GM19455 (cell line): ENCODE measurements at regions not wholly inside any gene's neighbourhood (a gene's known extent, or its start where the extent isn't known, plus 50 kb on each side); places are given as distances from the start of the nearest gene placed in this dataset.
"Not testable (repeated sequence)": the region's sequence is repeated elsewhere in the genome, so short reads cannot be mapped to it uniquely, and the experiment has no call there.

Source experiments
- ATAC-seq: cut with Tn5 transposase; IDR thresholded peaks from one replicate; pipeline ENCODE4 v1.9.1; 2021; ENCODE audit not compliant: unreplicated experiment

DNA sequence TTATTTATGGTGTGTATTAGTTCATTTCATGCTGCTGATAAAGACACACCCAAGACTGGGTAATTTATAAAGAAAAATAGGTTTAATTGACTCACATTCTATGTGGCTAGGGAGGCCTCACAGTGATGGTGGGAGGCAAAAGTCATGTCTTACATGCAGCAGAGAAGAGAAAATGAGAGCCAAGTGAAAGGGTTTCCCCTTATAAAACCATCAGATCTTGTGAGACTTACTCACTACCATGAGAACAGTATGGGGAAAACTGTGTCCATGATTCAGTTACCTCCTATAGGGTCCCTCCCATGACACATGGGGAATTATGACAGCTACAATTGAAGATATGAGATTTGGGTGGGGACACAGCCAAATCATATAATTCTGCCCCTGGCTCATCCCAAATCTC, 150.0 kb upstream of the AHI1 start:
- ATAC-seq = no peak

DNA sequence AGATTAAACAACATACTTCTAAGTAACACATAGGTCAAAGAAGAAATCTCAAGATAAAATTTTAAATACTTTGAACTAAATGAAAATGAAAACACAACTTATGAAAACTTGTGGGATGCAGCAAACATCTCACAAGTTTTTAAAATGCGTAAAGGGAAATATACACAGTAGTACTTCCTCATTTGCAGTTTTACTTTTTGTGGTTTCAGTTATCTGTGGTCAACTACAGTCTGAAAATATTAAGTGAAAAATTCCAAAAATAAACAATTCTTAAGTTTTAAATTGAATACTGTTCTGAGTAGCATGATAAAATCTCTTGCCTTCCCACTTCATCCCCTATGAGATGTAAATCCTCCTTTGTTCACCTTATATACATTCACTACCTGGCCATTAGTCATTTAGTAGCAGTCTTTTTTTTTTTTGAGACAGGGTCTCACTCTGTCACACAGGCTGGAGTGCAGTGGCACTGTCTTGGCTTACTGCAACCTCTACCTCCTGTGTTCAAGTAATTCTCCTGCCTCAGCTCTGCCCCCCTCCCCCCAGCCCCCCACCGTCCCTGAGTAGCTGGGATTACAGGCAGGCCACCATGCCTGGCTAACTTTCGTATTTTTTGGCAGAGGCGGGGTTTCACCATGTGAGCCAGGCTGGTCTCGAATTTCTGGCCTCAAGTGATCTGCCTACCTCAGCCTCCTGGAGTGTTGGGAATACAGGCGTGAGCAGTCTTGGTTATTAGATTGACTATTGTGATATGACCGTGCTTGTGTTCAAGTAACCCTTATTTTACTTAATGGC, 154.6 kb upstream of the AHI1 start:
- ATAC-seq = peak; percentile 100

DNA sequence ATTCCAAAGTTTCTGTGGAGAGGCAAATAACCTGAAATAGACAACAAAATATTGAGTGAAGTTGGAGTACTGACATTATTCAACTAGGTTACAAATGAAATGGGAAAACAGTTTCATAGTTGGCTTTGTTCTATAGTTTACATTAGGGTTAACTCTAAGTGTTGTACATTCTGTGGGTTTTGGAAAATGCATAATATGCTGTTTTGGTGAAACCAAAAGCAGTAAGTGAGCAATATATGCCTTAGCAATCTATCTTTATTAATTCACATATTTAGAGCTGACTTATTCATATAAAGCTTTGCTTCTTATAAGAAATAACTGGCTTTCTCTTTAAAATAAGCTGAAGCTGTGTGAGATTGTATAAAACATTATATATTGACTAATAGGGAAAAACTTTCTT, 157.5 kb upstream of the AHI1 start:
- ATAC-seq = no peak

GRCh38 chr6:135657207-135657606, 159.7 kb upstream of the AHI1 start:
- ATAC-seq = no peak

GRCh38 chr6:135658481-135658880, 160.9 kb upstream of the AHI1 start:
- ATAC-seq = no peak

- no peak for ATAC-seq
Measured at GRCh38 chr6:135658916-135659315, 161.4 kb upstream of the AHI1 start.

DNA sequence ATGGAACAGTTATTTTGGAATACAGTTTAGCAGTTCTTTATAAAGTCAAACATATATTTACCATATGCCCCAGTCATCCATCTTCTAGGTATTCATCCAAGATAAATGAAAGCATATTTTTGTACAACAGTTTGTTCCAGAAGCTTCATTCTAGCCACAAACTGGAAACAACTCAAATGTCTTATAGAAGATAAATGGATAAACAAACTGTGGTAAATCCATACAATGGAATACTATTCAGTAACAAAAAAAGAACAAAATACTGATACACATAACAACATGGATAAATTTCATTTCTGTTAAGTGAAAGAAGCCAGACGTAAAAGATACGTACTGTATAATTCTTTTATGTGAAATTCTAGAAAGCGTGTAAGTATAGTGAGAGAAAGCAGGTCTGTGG, 167.0 kb upstream of the AHI1 start:
- ATAC-seq = no peak

GRCh38 chr6:135665935-135666334, 168.4 kb upstream of the AHI1 start:
- ATAC-seq = no peak

DNA sequence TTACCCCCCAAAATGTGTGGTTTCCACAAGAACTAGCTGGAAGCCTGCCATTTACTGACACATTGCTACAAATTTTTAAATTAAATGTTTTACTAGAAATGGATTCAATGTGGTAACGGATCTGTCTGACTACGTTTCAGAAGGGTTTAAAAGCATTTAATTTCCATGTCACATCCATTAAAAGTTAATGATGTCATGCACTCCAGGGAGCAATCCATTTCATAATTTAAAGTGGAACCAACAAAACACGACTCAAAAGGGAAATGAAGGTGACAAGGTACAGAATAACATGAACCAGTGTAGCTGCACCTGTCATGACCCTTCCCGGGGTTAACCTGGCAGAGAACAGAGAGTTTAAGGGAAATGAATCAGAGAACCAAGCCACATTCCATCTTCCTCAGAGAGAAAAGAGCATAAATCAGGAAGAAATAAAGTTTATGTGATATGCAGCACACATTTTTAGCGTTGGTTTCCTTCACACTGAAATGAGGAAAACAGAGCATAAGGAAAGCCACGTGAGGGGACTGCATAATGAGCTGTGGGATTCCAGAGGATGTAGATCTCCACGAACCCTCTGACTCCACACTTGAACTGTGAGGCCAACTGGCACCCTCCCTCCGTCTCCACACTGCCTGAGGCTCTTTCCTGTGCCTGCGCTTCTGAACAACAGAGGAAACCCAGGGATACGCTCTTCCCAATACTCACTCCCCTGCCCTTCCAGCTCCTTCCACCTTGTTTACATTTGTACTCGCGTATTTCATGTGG, 170.3 kb upstream of the AHI1 start:
- ATAC-seq = no peak

DNA sequence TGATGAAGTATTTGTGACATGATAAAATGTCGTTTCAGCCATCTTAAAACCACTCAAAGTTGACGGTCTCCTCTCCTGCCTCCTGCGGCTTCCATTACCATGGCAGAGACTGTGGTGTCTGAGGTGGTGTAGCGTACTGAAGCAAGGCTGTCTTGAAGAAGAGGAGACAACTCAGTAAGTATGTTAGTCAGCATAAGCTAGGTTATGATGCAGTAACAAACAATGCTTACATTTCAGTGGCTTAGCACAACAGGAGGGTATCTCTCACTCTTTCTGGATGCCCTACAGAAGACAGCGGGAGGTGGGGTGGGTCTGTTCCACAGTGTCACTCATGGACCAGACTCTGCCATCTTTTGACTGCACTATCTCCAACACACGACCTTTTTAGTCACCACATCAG, 174.7 kb upstream of the AHI1 start:
- no peak for ATAC-seq

DNA sequence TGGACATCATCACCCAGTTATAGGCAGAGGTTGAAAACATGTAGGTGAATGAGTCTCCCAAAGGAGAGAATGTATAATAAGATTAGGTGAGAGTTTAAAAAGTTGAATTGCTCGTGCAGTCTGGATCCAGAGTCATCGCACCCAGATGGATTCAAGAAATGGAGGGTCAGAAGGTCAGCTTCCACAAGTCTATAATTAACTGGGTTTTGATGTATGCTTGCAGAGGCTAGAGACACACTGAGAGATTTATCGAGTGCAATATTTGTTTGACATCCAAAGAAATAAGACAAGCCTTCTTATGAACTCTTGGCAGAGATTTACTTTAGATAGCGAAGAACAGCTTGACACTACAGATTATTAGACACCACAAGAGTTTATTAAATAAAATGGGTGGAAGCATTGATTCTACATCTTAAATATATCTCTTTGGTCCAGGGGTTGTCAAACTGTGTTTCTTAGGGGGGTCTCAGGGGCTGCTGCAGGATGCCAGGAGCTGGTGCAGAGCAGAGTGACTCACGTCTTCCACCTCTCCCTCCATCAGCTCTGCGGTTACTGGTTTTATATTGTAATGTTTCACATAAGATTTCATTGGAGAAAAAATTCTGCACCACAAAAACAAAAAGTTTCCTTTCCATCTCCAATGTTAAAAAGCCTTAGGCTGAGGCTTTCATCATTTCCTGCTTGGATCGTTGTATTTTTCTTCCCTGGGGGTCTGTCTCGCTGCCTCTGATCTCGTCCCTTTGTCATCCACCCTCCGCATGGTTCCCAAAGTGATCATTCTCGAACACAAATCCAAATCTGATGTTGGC, 176.2 kb upstream of the AHI1 start:
- ATAC-seq = no peak

GRCh38 chr6:135675026-135675425, 176.5 kb upstream of the PDE7B start:
- no peak for ATAC-seq

GRCh38 chr6:135675862-135676261, 175.6 kb upstream of the PDE7B start:
- no peak for ATAC-seq

DNA sequence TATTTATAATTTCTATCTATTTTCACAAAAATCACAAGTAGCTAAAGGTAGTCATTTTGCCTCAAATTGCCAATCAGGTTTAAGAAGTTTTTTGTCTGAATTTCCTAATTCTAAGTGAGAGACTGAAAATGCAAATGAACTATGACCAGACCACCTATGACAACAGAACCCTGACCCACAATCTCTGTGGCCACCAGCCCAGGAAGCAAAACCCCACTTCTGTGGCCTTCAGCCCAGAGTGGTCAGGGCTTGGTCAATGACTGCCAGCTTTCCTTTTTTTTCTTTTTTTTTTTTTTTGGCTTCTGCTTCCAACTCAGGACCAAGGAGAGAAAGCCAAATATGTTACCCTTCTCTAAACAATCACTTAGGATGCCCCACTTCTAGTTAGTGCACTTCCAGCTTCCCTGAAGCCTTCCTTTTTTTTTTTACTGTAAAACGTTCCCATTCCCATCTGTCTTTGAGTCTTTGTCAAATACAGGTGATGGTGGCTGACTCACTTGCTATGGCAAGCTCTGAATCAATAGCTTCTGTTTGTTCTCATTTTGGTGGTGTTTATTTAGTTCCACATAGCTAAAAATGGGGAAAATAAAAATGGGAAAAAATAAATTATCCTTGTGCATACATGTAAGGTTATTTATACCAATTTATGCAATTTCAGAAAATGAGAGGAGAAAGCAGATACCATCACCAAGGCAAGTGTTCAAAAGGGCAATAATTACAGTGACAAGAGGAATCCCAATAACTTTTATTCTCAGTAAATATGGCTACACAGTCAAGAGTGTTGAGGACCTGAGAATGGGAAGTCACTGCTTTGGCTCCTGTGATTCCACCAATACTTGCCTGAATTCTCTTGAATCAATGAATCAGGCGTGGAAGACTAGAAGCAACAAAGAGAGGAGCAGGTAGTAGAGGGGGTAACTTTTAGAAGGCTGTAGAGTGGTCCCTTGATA, 170.3 kb upstream of the PDE7B start:
- ATAC-seq = no peak

GRCh38 chr6:135686784-135687301, 164.7 kb upstream of the PDE7B start:
- ATAC-seq = no peak

GRCh38 chr6:135688476-135688875, 163.0 kb upstream of the PDE7B start:
- ATAC-seq = not testable (repeated sequence)

DNA sequence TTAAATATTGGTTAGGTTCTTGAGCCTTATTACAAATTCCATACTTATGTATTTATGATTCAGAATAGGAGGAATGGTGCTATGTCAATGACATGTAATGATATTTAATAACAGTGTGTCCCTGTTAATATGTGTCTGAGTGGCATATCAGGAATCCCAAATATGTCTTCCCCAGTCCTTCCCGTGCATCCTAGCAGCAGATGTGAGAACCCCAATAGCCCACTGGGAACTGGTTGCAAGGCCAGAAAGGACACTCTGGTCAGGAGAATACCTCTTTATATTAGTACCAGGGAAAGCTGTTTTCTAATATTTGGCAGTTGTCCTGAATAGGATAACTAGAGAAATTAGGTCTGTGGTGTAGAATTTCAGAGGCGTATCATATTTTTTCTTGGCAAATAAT, 159.1 kb upstream of the PDE7B start:
- no peak for ATAC-seq

DNA sequence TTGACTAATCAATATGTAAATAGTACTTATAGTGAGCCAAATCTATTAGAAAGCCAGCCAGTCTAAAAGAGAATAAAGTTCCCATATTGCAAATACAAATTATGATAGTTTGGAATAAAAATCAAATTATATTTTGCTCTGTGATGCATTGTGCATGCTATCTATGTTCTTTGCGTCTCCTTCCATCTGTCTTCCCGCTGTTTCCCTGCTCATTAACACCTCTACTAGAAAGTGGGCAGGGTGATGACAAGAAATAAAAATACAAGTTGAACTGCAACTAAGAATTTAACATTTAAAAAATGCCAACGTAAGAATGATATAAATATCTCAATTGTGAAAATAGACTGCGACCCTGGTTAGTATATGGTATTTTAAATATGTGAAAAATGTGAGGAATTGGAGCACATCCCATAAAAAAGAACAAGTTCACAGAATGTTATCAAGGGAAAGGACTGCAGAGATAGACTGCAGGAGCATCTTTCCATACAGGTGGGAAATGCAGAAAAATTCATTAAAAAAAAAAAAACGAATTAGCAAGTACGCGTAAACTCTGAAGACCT, 157.6 kb upstream of the PDE7B start:
- no peak for ATAC-seq

- ATAC-seq = no peak
Measured at GRCh38 chr6:135699705-135700104, 151.8 kb upstream of the PDE7B start.

- no peak for ATAC-seq
Measured at GRCh38 chr6:135701426-135701825, 150.1 kb upstream of the PDE7B start.
